ENCODE measurements at regions not wholly inside any gene's neighbourhood (a gene's known extent, or its start where the extent isn't known, plus 50 kb on each side); places are given as distances from the start of the nearest gene placed in this dataset.

GRCh38 chr18:22467760-22468553, 50.2 kb upstream of the CTAGE1 start:
- DNase-seq, result no peak

GRCh38 chr18:22468554-22468891, 50.8 kb upstream of the CTAGE1 start:
- no peak for DNase-seq

- no peak for DNase-seq
These were observed 51.5 kb upstream of the CTAGE1 start for GRCh38 chr18:22469061-22469734.

GRCh38 chr18:22469926-22470247, 52.2 kb upstream of the CTAGE1 start:
- DNase-seq, result no peak

GRCh38 chr18:22470248-22471235, 52.8 kb upstream of the CTAGE1 start:
- DNase-seq, result no peak

GRCh38 chr18:22471546-22472131, 53.9 kb upstream of the CTAGE1 start:
- DNase-seq, result no peak

GRCh38 chr18:22473366-22473765, 55.7 kb upstream of the CTAGE1 start:
- no peak for DNase-seq

- no peak for DNase-seq
These were observed 57.8 kb upstream of the CTAGE1 start for GRCh38 chr18:22475426-22476100.

- no peak for DNase-seq
These were observed 59.5 kb upstream of the CTAGE1 start for GRCh38 chr18:22477222-22477621.

GRCh38 chr18:22482948-22483347, 65.2 kb upstream of the CTAGE1 start:
- no peak for DNase-seq

GRCh38 chr18:22483407-22483806, 65.7 kb upstream of the CTAGE1 start:
- no peak for DNase-seq

- no peak for DNase-seq
These were observed 66.8 kb upstream of the CTAGE1 start for GRCh38 chr18:22484471-22484870.

- DNase-seq, result no peak
These were observed 68.1 kb upstream of the CTAGE1 start for GRCh38 chr18:22485808-22486244.

- DNase-seq, result no peak
These were observed 69.0 kb upstream of the CTAGE1 start for GRCh38 chr18:22486667-22487066.

- no peak for DNase-seq
These were observed 70.8 kb upstream of the CTAGE1 start for GRCh38 chr18:22488554-22488953.

- DNase-seq, result no peak
These were observed 72.0 kb upstream of the CTAGE1 start for GRCh38 chr18:22489704-22490103.

GRCh38 chr18:22490429-22490846, 72.7 kb upstream of the CTAGE1 start:
- DNase-seq, result no peak

GRCh38 chr18:22493255-22493654, 75.5 kb upstream of the CTAGE1 start:
- no peak for DNase-seq

- DNase-seq, result no peak
These were observed 76.2 kb upstream of the CTAGE1 start for GRCh38 chr18:22493940-22494339.

- no peak for DNase-seq
These were observed 77.1 kb upstream of the CTAGE1 start for GRCh38 chr18:22494771-22495170.

- no peak for DNase-seq
These were observed 81.7 kb upstream of the CTAGE1 start for GRCh38 chr18:22499421-22499820.

- no peak for DNase-seq
These were observed 86.1 kb upstream of the CTAGE1 start for GRCh38 chr18:22503803-22504202.
